ENCODE measurements at regions not wholly inside any gene's neighbourhood (a gene's known extent, or its start where the extent isn't known, plus 50 kb on each side); places are given as distances from the start of the nearest gene placed in this dataset.

DNA sequence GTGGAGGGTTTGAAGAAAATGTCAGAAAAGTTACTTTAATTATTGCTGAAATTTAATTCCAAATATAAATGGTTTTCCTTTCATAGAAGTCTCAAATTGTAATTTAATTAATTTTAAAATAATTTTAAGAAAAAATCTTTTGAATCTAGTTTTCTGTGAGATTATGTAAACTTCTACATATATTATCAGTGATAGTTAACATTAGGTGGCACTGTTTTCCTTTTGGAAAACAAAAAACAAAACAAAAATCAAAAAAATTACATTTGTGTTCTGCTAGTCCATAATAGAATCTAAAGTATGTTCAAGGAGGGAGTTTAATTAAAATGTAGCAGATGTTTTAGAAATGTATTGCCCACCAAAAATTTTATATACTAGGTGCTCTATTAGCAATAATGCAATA is 1456.7 kb downstream of the REEP3 start:
- H3K4me1 Mint-ChIP-seq = no peaks in the 10 kb centered on the region
- no peak overlapping the region for H3K27ac ChIP-seq (ENCODE audit: insufficient read depth, low read length, poor library complexity, severe bottlenecking)
- H3K36me3 Mint-ChIP-seq = no peaks in the 10 kb centered on the region
- no peaks in the 10 kb centered on the region for H3K4me1 ChIP-seq (ENCODE audit: control insufficient read depth, insufficient read depth, low read length, poor library complexity, severe bottlenecking)
- H3K9me3 Mint-ChIP-seq = peaks cover 0 to 12% (median 5%) of the 10 kb centered on the region in 7 donors
- H3K4me3 Mint-ChIP-seq = no peak overlapping the region
- DNase-seq (no peak), ATAC-seq (ENCODE audit: low read depth in 2 of 2) (no peak)
- H3K4me3 ChIP-seq (ENCODE audit: low read depth, low read length) = no peak overlapping the region
- H3K9me3 ChIP-seq (ENCODE audit: control insufficient read depth in 2 of 2, low read length in 2 of 2) = no peaks in the 10 kb centered on the region
- H3K27ac Mint-ChIP-seq = no peak overlapping the region
- H3K36me3 ChIP-seq (ENCODE audit: control insufficient read depth, insufficient read depth, low read length) = no peaks in the 10 kb centered on the region
- H3K27me3 ChIP-seq (ENCODE audit: control insufficient read depth, insufficient read depth, low read length) = no peaks in the 10 kb centered on the region
- H3K27me3 Mint-ChIP-seq = no peaks in the 10 kb centered on the region

GRCh38 chr10:64996886-64997285 is 1475.7 kb downstream of the REEP3 start:
- Mint-ChIP-seq H3K27me3 (no peaks in the 10 kb centered on the region), H3K4me1 (no peaks in the 10 kb centered on the region), H3K27ac (no peak overlapping the region), H3K9me3 (peaks cover 0 to 12% (median 11%) of the 10 kb centered on the region in 7 donors), H3K4me3 (no peak overlapping the region), H3K36me3 (no peaks in the 10 kb centered on the region)
- H3K4me3 ChIP-seq (ENCODE audit: low read depth, low read length) = no peak overlapping the region
- ATAC-seq (ENCODE audit: low read depth in 2 of 2) (no peak), DNase-seq (no peak)
- H3K9me3 ChIP-seq (ENCODE audit: control insufficient read depth in 2 of 2, low read length in 2 of 2) = peaks cover 0 to 3% of the 10 kb centered on the region in 2 experiments
- H3K4me1 ChIP-seq (ENCODE audit: control insufficient read depth, insufficient read depth, low read length, poor library complexity, severe bottlenecking) = no peaks in the 10 kb centered on the region
- H3K36me3 ChIP-seq (ENCODE audit: control insufficient read depth, insufficient read depth, low read length) = no peaks in the 10 kb centered on the region
- H3K27ac ChIP-seq (ENCODE audit: insufficient read depth, low read length, poor library complexity, severe bottlenecking) = no peak overlapping the region
- no peaks in the 10 kb centered on the region for H3K27me3 ChIP-seq (ENCODE audit: control insufficient read depth, insufficient read depth, low read length)

DNA sequence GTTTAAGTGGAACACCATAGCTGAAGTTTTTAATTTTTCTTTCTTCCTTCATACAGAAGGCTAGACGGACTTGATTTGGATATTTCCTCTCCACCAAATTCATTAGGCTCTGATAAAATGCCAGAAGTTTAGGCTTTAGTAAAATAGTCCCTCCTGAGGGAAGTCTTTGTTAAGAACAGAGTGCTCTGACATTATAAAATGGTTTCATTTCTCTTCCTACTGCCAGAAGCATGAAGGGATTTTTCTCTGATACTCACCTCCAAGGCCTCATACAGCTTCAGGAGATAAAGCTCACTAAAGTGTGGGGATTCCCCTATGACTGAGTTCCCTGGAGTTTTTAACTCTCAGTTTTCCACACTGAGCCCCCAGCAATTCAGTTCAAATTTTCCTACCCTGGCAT is 1489.6 kb downstream of the REEP3 start:
- no peak overlapping the region for H3K4me3 Mint-ChIP-seq
- no peaks in the 10 kb centered on the region for H3K4me1 Mint-ChIP-seq
- no peaks in the 10 kb centered on the region for H3K27me3 ChIP-seq (ENCODE audit: control insufficient read depth, insufficient read depth, low read length)
- H3K4me1 ChIP-seq (ENCODE audit: control insufficient read depth, insufficient read depth, low read length, poor library complexity, severe bottlenecking) = no peaks in the 10 kb centered on the region
- no peak overlapping the region for H3K27ac Mint-ChIP-seq
- H3K9me3 ChIP-seq (ENCODE audit: control insufficient read depth in 2 of 2, low read length in 2 of 2) = no peaks in the 10 kb centered on the region
- no peak for ATAC-seq (ENCODE audit: low read depth in 2 of 2)
- H3K27ac ChIP-seq (ENCODE audit: insufficient read depth, low read length, poor library complexity, severe bottlenecking) = no peak overlapping the region
- no peaks in the 10 kb centered on the region for H3K27me3 Mint-ChIP-seq
- H3K4me3 ChIP-seq (ENCODE audit: low read depth, low read length) = no peak overlapping the region
- no peaks in the 10 kb centered on the region for H3K36me3 ChIP-seq (ENCODE audit: control insufficient read depth, insufficient read depth, low read length)
- H3K36me3 Mint-ChIP-seq = no peaks in the 10 kb centered on the region
- peaks cover 0 to 22% (median 5%) of the 10 kb centered on the region in 7 donors for H3K9me3 Mint-ChIP-seq
- no peak for DNase-seq

GRCh38 chr10:65017523-65017922 is 1496.3 kb downstream of the REEP3 start:
- peaks cover 0 to 4% of the 10 kb centered on the region in 2 experiments for H3K9me3 ChIP-seq (ENCODE audit: control insufficient read depth in 2 of 2, low read length in 2 of 2)
- no peak for DNase-seq
- no peaks in the 10 kb centered on the region for H3K27me3 Mint-ChIP-seq
- no peak for ATAC-seq (ENCODE audit: low read depth in 2 of 2)
- H3K27me3 ChIP-seq (ENCODE audit: control insufficient read depth, insufficient read depth, low read length) = no peaks in the 10 kb centered on the region
- no peak overlapping the region for H3K27ac Mint-ChIP-seq
- no peak overlapping the region for H3K4me3 Mint-ChIP-seq
- H3K36me3 ChIP-seq (ENCODE audit: control insufficient read depth, insufficient read depth, low read length) = no peaks in the 10 kb centered on the region
- H3K4me1 Mint-ChIP-seq = no peaks in the 10 kb centered on the region
- H3K9me3 Mint-ChIP-seq = peaks cover 0 to 45% (median 10%) of the 10 kb centered on the region in 7 donors
- no peak overlapping the region for H3K27ac ChIP-seq (ENCODE audit: insufficient read depth, low read length, poor library complexity, severe bottlenecking)
- no peaks in the 10 kb centered on the region for H3K4me1 ChIP-seq (ENCODE audit: control insufficient read depth, insufficient read depth, low read length, poor library complexity, severe bottlenecking)
- H3K36me3 Mint-ChIP-seq = no peaks in the 10 kb centered on the region
- H3K4me3 ChIP-seq (ENCODE audit: low read depth, low read length) = no peak overlapping the region

GRCh38 chr10:65024886-65025285 is 1503.7 kb downstream of the REEP3 start:
- H3K27me3 Mint-ChIP-seq = no peaks in the 10 kb centered on the region
- Histone ChIP-seq H3K27ac (ENCODE audit: insufficient read depth, low read length, poor library complexity, severe bottlenecking) (no peak overlapping the region), H3K4me3 (ENCODE audit: low read depth, low read length) (no peak overlapping the region), H3K27me3 (ENCODE audit: control insufficient read depth, insufficient read depth, low read length) (no peaks in the 10 kb centered on the region), H3K9me3 (ENCODE audit: control insufficient read depth in 2 of 2, low read length in 2 of 2) (peaks cover 0 to 4% of the 10 kb centered on the region in 2 experiments), H3K4me1 (ENCODE audit: control insufficient read depth, insufficient read depth, low read length, poor library complexity, severe bottlenecking) (no peaks in the 10 kb centered on the region), H3K36me3 (ENCODE audit: control insufficient read depth, insufficient read depth, low read length) (no peaks in the 10 kb centered on the region)
- H3K4me3 Mint-ChIP-seq = no peak overlapping the region
- no peaks in the 10 kb centered on the region for H3K4me1 Mint-ChIP-seq
- no peak overlapping the region for H3K27ac Mint-ChIP-seq
- DNase-seq (no peak), ATAC-seq (ENCODE audit: low read depth in 2 of 2) (no peak)
- no peaks in the 10 kb centered on the region for H3K36me3 Mint-ChIP-seq
- H3K9me3 Mint-ChIP-seq = peaks cover 0 to 28% (median 3%) of the 10 kb centered on the region in 7 donors

DNA sequence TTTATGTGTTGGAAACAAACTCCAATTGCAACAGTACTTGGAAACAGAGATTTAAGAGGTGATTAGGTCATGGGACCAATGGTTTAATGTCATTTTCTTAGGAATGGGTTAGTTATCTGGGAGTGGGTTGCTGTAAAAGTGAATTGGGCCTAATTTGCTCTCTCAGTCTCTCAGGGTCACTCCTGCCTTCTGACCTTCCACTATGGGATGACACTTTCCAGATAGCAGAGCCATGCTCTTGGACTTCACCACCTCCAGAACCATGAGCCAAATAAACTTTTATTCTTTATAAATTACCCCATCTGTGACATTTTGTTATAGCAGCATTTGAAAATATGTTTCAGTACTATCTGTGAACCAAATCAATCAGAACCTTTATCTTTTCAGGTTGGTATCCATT is 1509.1 kb downstream of the REEP3 start:
- no peaks in the 10 kb centered on the region for H3K27me3 Mint-ChIP-seq
- Histone ChIP-seq H3K27me3 (ENCODE audit: control insufficient read depth, insufficient read depth, low read length) (no peaks in the 10 kb centered on the region), H3K9me3 (ENCODE audit: control insufficient read depth in 2 of 2, low read length in 2 of 2) (peaks cover 1 to 12% of the 10 kb centered on the region in 2 experiments), H3K4me1 (ENCODE audit: control insufficient read depth, insufficient read depth, low read length, poor library complexity, severe bottlenecking) (no peaks in the 10 kb centered on the region), H3K36me3 (ENCODE audit: control insufficient read depth, insufficient read depth, low read length) (no peaks in the 10 kb centered on the region), H3K27ac (ENCODE audit: insufficient read depth, low read length, poor library complexity, severe bottlenecking) (no peak overlapping the region), H3K4me3 (ENCODE audit: low read depth, low read length) (no peak overlapping the region)
- no peak for ATAC-seq (ENCODE audit: low read depth in 2 of 2)
- DNase-seq = no peak
- H3K36me3 Mint-ChIP-seq = no peaks in the 10 kb centered on the region
- H3K4me1 Mint-ChIP-seq = no peaks in the 10 kb centered on the region
- H3K4me3 Mint-ChIP-seq = no peak overlapping the region
- no peak overlapping the region for H3K27ac Mint-ChIP-seq
- H3K9me3 Mint-ChIP-seq = peaks cover 0 to 18% (median 3%) of the 10 kb centered on the region in 7 donors

GRCh38 chr10:65032867-65033769 is 1511.9 kb downstream of the REEP3 start:
- Histone ChIP-seq H3K27me3 (ENCODE audit: control insufficient read depth, insufficient read depth, low read length) (no peaks in the 10 kb centered on the region), H3K4me1 (ENCODE audit: control insufficient read depth, insufficient read depth, low read length, poor library complexity, severe bottlenecking) (no peaks in the 10 kb centered on the region), H3K36me3 (ENCODE audit: control insufficient read depth, insufficient read depth, low read length) (no peaks in the 10 kb centered on the region), H3K4me3 (ENCODE audit: low read depth, low read length) (no peak overlapping the region), H3K9me3 (ENCODE audit: control insufficient read depth in 2 of 2, low read length in 2 of 2) (peaks cover 1 to 17% of the 10 kb centered on the region in 2 experiments), H3K27ac (ENCODE audit: insufficient read depth, low read length, poor library complexity, severe bottlenecking) (no peak overlapping the region)
- peaks cover 0 to 25% (median 3%) of the 10 kb centered on the region in 7 donors for H3K9me3 Mint-ChIP-seq
- H3K4me1 Mint-ChIP-seq = no peaks in the 10 kb centered on the region
- no peak overlapping the region for H3K4me3 Mint-ChIP-seq
- DNase-seq (no peak), ATAC-seq (ENCODE audit: low read depth in 2 of 2) (no peak)
- no peak overlapping the region for H3K27ac Mint-ChIP-seq
- H3K36me3 Mint-ChIP-seq = no peaks in the 10 kb centered on the region
- no peaks in the 10 kb centered on the region for H3K27me3 Mint-ChIP-seq

DNA sequence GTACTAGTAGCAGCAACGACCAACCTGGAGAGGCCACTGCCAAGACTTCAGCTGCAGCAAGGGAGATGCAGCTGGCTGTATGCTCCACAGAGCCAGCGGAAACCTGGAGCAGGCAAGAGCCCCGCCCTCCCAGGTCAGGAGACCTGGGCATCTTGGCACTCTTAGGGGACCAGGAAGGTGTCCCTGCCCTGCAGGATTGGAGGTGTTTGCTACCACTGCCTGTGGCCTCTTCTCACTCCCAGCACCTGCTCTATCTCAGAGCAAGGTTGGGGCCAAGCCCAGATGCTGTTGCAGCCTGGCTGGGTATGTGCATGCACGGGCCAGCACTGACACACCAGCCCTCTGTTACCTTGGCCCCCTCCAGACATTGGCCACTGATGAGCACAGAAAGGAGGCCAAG is 1512.8 kb downstream of the REEP3 start:
- Mint-ChIP-seq H3K36me3 (no peaks in the 10 kb centered on the region), H3K27ac (no peak overlapping the region), H3K4me1 (no peaks in the 10 kb centered on the region), H3K27me3 (no peaks in the 10 kb centered on the region), H3K4me3 (no peak overlapping the region), H3K9me3 (peaks cover 0 to 22% (median 3%) of the 10 kb centered on the region in 7 donors)
- DNase-seq (no peak), ATAC-seq (ENCODE audit: low read depth in 2 of 2) (no peak)
- H3K27ac ChIP-seq (ENCODE audit: insufficient read depth, low read length, poor library complexity, severe bottlenecking) = no peak overlapping the region
- no peaks in the 10 kb centered on the region for H3K4me1 ChIP-seq (ENCODE audit: control insufficient read depth, insufficient read depth, low read length, poor library complexity, severe bottlenecking)
- H3K27me3 ChIP-seq (ENCODE audit: control insufficient read depth, insufficient read depth, low read length) = no peaks in the 10 kb centered on the region
- no peak overlapping the region for H3K4me3 ChIP-seq (ENCODE audit: low read depth, low read length)
- no peaks in the 10 kb centered on the region for H3K36me3 ChIP-seq (ENCODE audit: control insufficient read depth, insufficient read depth, low read length)
- peaks cover 1 to 17% of the 10 kb centered on the region in 2 experiments for H3K9me3 ChIP-seq (ENCODE audit: control insufficient read depth in 2 of 2, low read length in 2 of 2)
